ENCODE measurements at regions not wholly inside any gene's neighbourhood (a gene's known extent, or its start where the extent isn't known, plus 50 kb on each side); places are given as distances from the start of the nearest gene placed in this dataset.

GRCh38 chr17:77390870-77391269 is 250.1 kb downstream of the SEC14L1 start:
- TF ChIP-seq POLR2AphosphoS5 (IDR thresholded peaks at IDR 0.05; ENCODE audit: low read depth, low read length) (no peak), SIN3A (IDR thresholded peaks at IDR 0.05; ENCODE audit: borderline replicate concordance, insufficient read depth, low read length) (no peak)

Data from PFSK-1 (cell line).